ENCODE measurements at regions not wholly inside any gene's neighbourhood (a gene's known extent, or its start where the extent isn't known, plus 50 kb on each side); places are given as distances from the start of the nearest gene placed in this dataset.

DNA sequence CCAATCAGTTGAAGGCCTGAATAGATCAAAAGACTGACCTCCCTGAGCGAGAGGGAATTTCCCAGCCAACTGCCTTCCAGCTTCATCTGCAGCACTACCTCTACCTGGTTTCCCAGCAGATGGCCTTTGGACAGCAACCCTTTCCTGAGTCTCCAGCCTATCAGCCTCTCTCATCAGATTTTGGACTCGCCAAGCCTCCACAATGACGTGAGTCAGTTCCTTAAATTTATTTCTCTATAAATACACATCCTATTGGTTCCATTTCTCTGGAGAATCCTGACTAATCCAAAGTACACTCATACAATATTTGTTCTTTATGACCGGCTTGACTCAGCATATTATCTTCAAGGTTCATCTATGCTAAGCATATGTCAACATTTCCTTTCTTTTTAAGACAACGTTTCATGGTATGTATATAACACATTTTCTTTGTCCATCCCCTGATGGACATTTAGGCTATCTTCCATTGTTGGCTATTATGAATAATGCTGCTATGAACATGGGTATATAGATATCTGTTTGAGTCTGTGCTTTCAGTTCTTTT is 294.6 kb downstream of the LRATD1 start:
- no peak for ATAC-seq

DNA sequence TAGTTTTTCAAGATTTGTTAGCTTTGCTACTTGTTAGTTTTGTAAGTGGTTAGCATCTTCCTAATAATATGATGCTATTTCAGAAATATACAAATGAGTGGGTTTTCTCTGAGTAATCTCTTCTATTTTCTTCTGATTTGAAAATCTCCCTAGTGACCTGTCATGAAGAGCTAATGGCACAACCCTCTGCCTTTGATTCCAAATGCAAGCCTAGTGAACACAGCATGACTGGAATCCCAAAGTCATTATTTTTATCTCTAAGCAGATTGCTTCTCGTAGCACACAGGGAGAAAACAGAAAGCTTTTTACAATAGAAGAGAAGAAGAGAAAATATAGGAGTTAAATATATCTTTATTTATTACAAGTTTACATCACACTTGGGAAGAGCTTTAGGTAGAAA is 295.5 kb downstream of the LRATD1 start:
- ATAC-seq = no peak
- TF ChIP-seq BACH2 (CRISPR knock-in tag; IDR thresholded peaks at IDR 0.05; ENCODE audit: borderline replicate concordance) = no peak

More for the DNA sequence above, 294.6 kb downstream of the LRATD1 start:
- no peak for TF ChIP-seq ZFP3 (CRISPR knock-in tag; IDR thresholded peaks at IDR 0.05)
- TF ChIP-seq ZNF8 (CRISPR knock-in tag; IDR thresholded peaks at IDR 0.05) = no peak
- no peak for TF ChIP-seq CSDC2 (CRISPR knock-in tag; IDR thresholded peaks at IDR 0.05)
- no peak for TF ChIP-seq ZC3H10 (CRISPR knock-in tag; IDR thresholded peaks at IDR 0.05)
- no peak for TF ChIP-seq TCF4 (CRISPR knock-in tag; IDR thresholded peaks at IDR 0.05; ENCODE audit: borderline replicate concordance)
- no peak for TF ChIP-seq PPARA (CRISPR knock-in tag; IDR thresholded peaks at IDR 0.05; ENCODE audit: borderline replicate concordance)
- TF ChIP-seq SNAI2 (CRISPR knock-in tag; IDR thresholded peaks at IDR 0.05) = no peak
- TF ChIP-seq, protein P1, sequence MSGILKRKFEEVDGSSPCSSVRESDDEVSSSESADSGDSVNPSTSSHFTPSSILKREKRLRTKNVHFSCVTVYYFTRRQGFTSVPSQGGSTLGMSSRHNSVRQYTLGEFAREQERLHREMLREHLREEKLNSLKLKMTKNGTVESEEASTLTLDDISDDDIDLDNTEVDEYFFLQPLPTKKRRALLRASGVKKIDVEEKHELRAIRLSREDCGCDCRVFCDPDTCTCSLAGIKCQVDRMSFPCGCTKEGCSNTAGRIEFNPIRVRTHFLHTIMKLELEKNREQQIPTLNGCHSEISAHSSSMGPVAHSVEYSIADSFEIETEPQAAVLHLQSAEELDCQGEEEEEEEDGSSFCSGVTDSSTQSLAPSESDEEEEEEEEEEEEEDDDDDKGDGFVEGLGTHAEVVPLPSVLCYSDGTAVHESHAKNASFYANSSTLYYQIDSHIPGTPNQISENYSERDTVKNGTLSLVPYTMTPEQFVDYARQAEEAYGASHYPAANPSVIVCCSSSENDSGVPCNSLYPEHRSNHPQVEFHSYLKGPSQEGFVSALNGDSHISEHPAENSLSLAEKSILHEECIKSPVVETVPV (CRISPR knock-in tag; IDR thresholded peaks at IDR 0.05) = no peak
- TF ChIP-seq ARNTL (CRISPR knock-in tag; IDR thresholded peaks at IDR 0.05; ENCODE audit: borderline replicate concordance, low read depth) = no peak
- TF ChIP-seq BACH2 (CRISPR knock-in tag; IDR thresholded peaks at IDR 0.05; ENCODE audit: borderline replicate concordance) = no peak
- TF ChIP-seq, protein P2, sequence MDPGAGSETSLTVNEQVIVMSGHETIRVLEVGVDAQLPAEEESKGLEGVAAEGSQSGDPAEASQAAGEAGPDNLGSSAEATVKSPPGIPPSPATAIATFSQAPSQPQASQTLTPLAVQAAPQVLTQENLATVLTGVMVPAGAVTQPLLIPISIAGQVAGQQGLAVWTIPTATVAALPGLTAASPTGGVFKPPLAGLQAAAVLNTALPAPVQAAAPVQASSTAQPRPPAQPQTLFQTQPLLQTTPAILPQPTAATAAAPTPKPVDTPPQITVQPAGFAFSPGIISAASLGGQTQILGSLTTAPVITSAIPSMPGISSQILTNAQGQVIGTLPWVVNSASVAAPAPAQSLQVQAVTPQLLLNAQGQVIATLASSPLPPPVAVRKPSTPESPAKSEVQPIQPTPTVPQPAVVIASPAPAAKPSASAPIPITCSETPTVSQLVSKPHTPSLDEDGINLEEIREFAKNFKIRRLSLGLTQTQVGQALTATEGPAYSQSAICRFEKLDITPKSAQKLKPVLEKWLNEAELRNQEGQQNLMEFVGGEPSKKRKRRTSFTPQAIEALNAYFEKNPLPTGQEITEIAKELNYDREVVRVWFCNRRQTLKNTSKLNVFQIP (CRISPR knock-in tag; IDR thresholded peaks at IDR 0.05; ENCODE audit: borderline replicate concordance, low read depth) = no peak

DNA sequence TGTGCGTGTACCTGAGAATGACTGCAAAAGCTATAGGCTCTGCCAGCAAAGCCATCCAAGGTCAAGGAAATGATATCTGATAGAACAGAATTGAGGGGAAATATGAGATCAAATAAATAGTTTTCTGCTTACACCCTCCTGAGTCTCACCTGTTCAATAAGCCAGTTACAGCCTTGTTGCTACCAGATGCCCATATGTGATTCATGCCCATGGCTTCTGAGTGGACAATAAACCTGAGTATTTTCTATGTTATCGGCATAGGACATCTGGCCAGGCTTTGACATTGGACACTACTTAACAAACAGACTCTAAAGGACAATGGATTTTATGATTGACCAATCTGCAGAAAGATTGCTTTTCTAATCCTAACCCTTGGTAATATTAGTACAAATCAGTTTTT is 297.9 kb downstream of the LRATD1 start:
- ATAC-seq = no peak
- TF ChIP-seq OSR1 (CRISPR knock-in tag; IDR thresholded peaks at IDR 0.05) (no peak), ZFP3 (CRISPR knock-in tag; IDR thresholded peaks at IDR 0.05) (no peak), RARB (CRISPR knock-in tag; IDR thresholded peaks at IDR 0.05) (no peak), ZNF565 (CRISPR knock-in tag; conservative IDR thresholded peaks at IDR 0.05; ENCODE audit: low read depth) (no peak), ZC3H10 (CRISPR knock-in tag; IDR thresholded peaks at IDR 0.05) (no peak), ARNTL (CRISPR knock-in tag; IDR thresholded peaks at IDR 0.05; ENCODE audit: borderline replicate concordance, low read depth) (no peak), TOX (CRISPR knock-in tag; IDR thresholded peaks at IDR 0.05; ENCODE audit: borderline replicate concordance) (no peak), CSDC2 (CRISPR knock-in tag; IDR thresholded peaks at IDR 0.05) (no peak), ISL1 (CRISPR knock-in tag; IDR thresholded peaks at IDR 0.05) (no peak), ZNF70 (CRISPR knock-in tag; IDR thresholded peaks at IDR 0.05) (no peak), ESRRG (CRISPR knock-in tag; IDR thresholded peaks at IDR 0.05) (no peak), SNAI2 (CRISPR knock-in tag; IDR thresholded peaks at IDR 0.05) (no peak)
- TF ChIP-seq, protein P3, sequence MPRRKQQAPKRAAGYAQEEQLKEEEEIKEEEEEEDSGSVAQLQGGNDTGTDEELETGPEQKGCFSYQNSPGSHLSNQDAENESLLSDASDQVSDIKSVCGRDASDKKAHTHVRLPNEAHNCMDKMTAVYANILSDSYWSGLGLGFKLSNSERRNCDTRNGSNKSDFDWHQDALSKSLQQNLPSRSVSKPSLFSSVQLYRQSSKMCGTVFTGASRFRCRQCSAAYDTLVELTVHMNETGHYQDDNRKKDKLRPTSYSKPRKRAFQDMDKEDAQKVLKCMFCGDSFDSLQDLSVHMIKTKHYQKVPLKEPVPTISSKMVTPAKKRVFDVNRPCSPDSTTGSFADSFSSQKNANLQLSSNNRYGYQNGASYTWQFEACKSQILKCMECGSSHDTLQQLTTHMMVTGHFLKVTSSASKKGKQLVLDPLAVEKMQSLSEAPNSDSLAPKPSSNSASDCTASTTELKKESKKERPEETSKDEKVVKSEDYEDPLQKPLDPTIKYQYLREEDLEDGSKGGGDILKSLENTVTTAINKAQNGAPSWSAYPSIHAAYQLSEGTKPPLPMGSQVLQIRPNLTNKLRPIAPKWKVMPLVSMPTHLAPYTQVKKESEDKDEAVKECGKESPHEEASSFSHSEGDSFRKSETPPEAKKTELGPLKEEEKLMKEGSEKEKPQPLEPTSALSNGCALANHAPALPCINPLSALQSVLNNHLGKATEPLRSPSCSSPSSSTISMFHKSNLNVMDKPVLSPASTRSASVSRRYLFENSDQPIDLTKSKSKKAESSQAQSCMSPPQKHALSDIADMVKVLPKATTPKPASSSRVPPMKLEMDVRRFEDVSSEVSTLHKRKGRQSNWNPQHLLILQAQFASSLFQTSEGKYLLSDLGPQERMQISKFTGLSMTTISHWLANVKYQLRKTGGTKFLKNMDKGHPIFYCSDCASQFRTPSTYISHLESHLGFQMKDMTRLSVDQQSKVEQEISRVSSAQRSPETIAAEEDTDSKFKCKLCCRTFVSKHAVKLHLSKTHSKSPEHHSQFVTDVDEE (CRISPR knock-in tag; IDR thresholded peaks at IDR 0.05) = no peak
- TF ChIP-seq, protein P4, sequence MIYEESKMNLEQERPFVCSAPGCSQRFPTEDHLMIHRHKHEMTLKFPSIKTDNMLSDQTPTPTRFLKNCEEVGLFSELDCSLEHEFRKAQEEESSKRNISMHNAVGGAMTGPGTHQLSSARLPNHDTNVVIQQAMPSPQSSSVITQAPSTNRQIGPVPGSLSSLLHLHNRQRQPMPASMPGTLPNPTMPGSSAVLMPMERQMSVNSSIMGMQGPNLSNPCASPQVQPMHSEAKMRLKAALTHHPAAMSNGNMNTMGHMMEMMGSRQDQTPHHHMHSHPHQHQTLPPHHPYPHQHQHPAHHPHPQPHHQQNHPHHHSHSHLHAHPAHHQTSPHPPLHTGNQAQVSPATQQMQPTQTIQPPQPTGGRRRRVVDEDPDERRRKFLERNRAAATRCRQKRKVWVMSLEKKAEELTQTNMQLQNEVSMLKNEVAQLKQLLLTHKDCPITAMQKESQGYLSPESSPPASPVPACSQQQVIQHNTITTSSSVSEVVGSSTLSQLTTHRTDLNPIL (CRISPR knock-in tag; IDR thresholded peaks at IDR 0.05; ENCODE audit: low read depth) = no peak
- TF ChIP-seq, protein P5, sequence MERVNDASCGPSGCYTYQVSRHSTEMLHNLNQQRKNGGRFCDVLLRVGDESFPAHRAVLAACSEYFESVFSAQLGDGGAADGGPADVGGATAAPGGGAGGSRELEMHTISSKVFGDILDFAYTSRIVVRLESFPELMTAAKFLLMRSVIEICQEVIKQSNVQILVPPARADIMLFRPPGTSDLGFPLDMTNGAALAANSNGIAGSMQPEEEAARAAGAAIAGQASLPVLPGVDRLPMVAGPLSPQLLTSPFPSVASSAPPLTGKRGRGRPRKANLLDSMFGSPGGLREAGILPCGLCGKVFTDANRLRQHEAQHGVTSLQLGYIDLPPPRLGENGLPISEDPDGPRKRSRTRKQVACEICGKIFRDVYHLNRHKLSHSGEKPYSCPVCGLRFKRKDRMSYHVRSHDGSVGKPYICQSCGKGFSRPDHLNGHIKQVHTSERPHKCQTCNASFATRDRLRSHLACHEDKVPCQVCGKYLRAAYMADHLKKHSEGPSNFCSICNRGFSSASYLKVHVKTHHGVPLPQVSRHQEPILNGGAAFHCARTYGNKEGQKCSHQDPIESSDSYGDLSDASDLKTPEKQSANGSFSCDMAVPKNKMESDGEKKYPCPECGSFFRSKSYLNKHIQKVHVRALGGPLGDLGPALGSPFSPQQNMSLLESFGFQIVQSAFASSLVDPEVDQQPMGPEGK (CRISPR knock-in tag; IDR thresholded peaks at IDR 0.05; ENCODE audit: borderline replicate concordance) = no peak
- TF ChIP-seq, protein P2 (CRISPR knock-in tag; IDR thresholded peaks at IDR 0.05; ENCODE audit: borderline replicate concordance, low read depth) = no peak
